Endodermal cell (in vitro differentiated cells): ENCODE measurements at regions not wholly inside any gene's neighbourhood (a gene's known extent, or its start where the extent isn't known, plus 50 kb on each side); places are given as distances from the start of the nearest gene placed in this dataset.

Experiments used
- DNase-seq: peaks from one replicate; pipeline ENCODE4 v3.0.0-alpha.2; 2017
- H3K27ac ChIP-seq: 2 replicates; pipeline ENCODE4 v1.5.1; 2013; ENCODE audit warnings: mild to moderate bottlenecking, low read depth, low read length, moderate library complexity
- H3K27me3 ChIP-seq: 2 replicates; pipeline ENCODE4 v1.6.1; 2013; ENCODE audit warnings: mild to moderate bottlenecking, low read length, moderate library complexity; ENCODE audit not compliant: insufficient read depth, control insufficient read depth, poor library complexity, severe bottlenecking
- H3K36me3 ChIP-seq: 2 replicates; pipeline ENCODE4 v1.7.0; 2013; ENCODE audit warnings: mild to moderate bottlenecking, low read length, moderate library complexity; ENCODE audit not compliant: control insufficient read depth, insufficient read depth
- H3K4me1 ChIP-seq: one replicate; pipeline ENCODE4 v1.7.0; 2013; ENCODE audit warnings: low read length; ENCODE audit not compliant: control insufficient read depth, insufficient read depth
- H3K4me3 ChIP-seq: 2 replicates; pipeline ENCODE4 v1.5.1; 2013; ENCODE audit warnings: mild to moderate bottlenecking, low read length, moderate library complexity
- H3K9ac ChIP-seq: 2 replicates; pipeline ENCODE4 v1.6.1; 2013; ENCODE audit warnings: mild to moderate bottlenecking, low read length, moderate library complexity; ENCODE audit not compliant: poor library complexity, severe bottlenecking; ENCODE audit errors: extremely low read depth
- H3K9me3 ChIP-seq: 2 replicates; pipeline ENCODE4 v1.6.1; 2013; ENCODE audit warnings: mild to moderate bottlenecking, low read length, moderate library complexity; ENCODE audit not compliant: control insufficient read depth
- H3K27ac Mint-ChIP-seq: 2 replicates; pipeline ENCODE4 v1.8.0; 2020; ENCODE audit warnings: mixed read lengths
- H3K27me3 Mint-ChIP-seq: 2 replicates; pipeline ENCODE4 v1.8.0; 2021; ENCODE audit warnings: mild to moderate bottlenecking, mixed read lengths; ENCODE audit not compliant: insufficient read depth
- H3K36me3 Mint-ChIP-seq: 2 replicates; pipeline ENCODE4 v1.8.0; 2020; ENCODE audit warnings: low read depth, mixed read lengths
- H3K4me1 Mint-ChIP-seq: 2 replicates; pipeline ENCODE4 v1.8.0; 2020; ENCODE audit warnings: mixed read lengths
- H3K4me3 Mint-ChIP-seq: 2 replicates; pipeline ENCODE4 v1.8.0; 2020; ENCODE audit warnings: mild to moderate bottlenecking, moderate library complexity, mixed read lengths
- H3K9me3 Mint-ChIP-seq: 2 replicates; pipeline ENCODE4 v1.8.0; 2020; ENCODE audit warnings: mild to moderate bottlenecking, mixed read lengths
- CTCF ChIP-seq: fragments of 200-600 bp; sonication (generic); conservative IDR thresholded peaks from 2 replicates; pipeline ENCODE4 v1.5.0; 2021; ENCODE audit warnings: antibody characterized with exemption, mild to moderate bottlenecking
- WGBS, 2 experiments: methylation state at CpG; one replicate each; pipeline versions ENCODE4 v1.1.5 to v1.1.7; 2013; ENCODE audit warnings: missing lambda C conversion rate in 2 of 2, mixed read lengths in 1 of 2; ENCODE audit not compliant: insufficient coverage in 1 of 2, insufficient read length in 1 of 2; 5-methylcytosine and 5-hydroxymethylcytosine counted together

GRCh38 chr15:26374806-26375205 lies 398.1 kb downstream of the GABRB3 start:
- no peaks in the 10 kb centered on the region for H3K36me3 ChIP-seq
- Mint-ChIP-seq H3K4me3 (no peak overlapping the region), H3K36me3 (no peaks in the 10 kb centered on the region), H3K27ac (no peak overlapping the region), H3K4me1 (no peaks in the 10 kb centered on the region), H3K9me3 (peaks cover 19% of the 10 kb centered on the region), H3K27me3 (peaks cover 9% of the 10 kb centered on the region)
- no peaks in the 10 kb centered on the region for H3K9me3 ChIP-seq
- no peak overlapping the region for H3K9ac ChIP-seq
- 100% methylated on average over 1 of the region's 1 CpG for WGBS, 2 experiments
- H3K4me3 ChIP-seq, result no peak overlapping the region
- no peak for TF ChIP-seq CTCF
- DNase-seq, result no peak
- no peak overlapping the region for H3K27ac ChIP-seq
- H3K4me1 ChIP-seq, result no peaks in the 10 kb centered on the region
- no peaks in the 10 kb centered on the region for H3K27me3 ChIP-seq

DNA sequence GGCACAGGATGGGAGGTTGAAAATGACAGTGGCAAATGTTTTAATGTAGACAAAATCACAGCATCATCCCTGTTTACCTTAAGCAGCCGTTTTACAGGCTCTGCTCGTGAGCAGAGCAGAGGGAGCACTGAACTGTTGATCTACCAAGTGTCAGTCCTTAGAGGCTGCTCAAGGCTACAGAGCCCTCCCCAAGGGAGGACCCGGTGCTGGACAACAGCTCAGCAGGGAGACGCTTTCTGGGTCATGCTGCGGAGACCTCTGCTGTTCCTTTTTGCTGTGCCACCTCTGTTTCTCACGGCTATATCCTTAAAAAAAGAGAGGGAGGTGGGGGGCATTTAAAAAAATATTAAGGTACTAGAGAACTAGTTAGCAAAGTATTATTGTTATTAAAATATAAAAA lies 400.2 kb downstream of the GABRB3 start:
- no peaks in the 10 kb centered on the region for H3K27me3 ChIP-seq
- Mint-ChIP-seq H3K27me3 (peaks cover 2% of the 10 kb centered on the region), H3K4me3 (no peak overlapping the region), H3K9me3 (peaks cover 17% of the 10 kb centered on the region), H3K36me3 (no peaks in the 10 kb centered on the region), H3K27ac (no peak overlapping the region), H3K4me1 (no peaks in the 10 kb centered on the region)
- no peak overlapping the region for H3K27ac ChIP-seq
- WGBS, 2 experiments, result 80 to 100% methylated on average over 2 to 6 of the region's 6 CpGs
- no peak overlapping the region for H3K9ac ChIP-seq
- H3K4me3 ChIP-seq, result no peak overlapping the region
- H3K9me3 ChIP-seq, result no peaks in the 10 kb centered on the region
- no peaks in the 10 kb centered on the region for H3K4me1 ChIP-seq
- DNase-seq, result no peak
- no peaks in the 10 kb centered on the region for H3K36me3 ChIP-seq
- TF ChIP-seq CTCF, result no peak

DNA sequence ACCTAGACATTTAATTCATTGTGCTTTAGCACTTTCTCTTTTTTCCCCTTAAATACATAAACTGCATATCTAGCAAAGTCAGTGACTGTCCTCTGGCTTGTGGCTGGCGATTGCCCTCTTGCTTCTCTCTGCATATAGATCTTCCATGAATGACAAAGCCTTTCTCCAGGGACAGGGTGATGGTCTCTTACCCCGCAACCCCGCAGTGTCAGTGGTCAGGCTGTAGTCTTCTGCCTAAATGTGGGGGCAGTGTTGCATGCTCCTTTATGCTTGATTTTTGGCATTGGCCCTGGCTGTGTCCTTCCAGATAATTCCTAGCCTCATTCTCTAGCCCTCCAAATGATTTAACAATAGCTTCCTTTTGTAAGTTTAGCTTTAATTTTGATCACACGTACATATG lies 407.8 kb downstream of the GABRB3 start:
- DNase-seq, result peak; percentile 53
- Histone ChIP-seq H3K27me3 (no peaks in the 10 kb centered on the region), H3K9me3 (no peaks in the 10 kb centered on the region), H3K4me3 (no peak overlapping the region), H3K27ac (no peak overlapping the region), H3K4me1 (no peaks in the 10 kb centered on the region), H3K36me3 (no peaks in the 10 kb centered on the region), H3K9ac (no peak overlapping the region)
- Mint-ChIP-seq H3K4me3 (no peak overlapping the region), H3K27me3 (peaks cover 1% of the 10 kb centered on the region), H3K36me3 (no peaks in the 10 kb centered on the region), H3K9me3 (no peaks in the 10 kb centered on the region), H3K4me1 (no peaks in the 10 kb centered on the region), H3K27ac (no peak overlapping the region)
- WGBS, 2 experiments, result 80 to 89% methylated on average over 1 to 4 of the region's 4 CpGs
- no peak for TF ChIP-seq CTCF
